GM23338 (cell line): ENCODE measurements at regions not wholly inside any gene's neighbourhood (a gene's known extent, or its start where the extent isn't known, plus 50 kb on each side); places are given as distances from the start of the nearest gene placed in this dataset.

Experiments
- EZH2 ChIP-seq: fragments of 200-600 bp; sonication (generic); IDR thresholded peaks from one replicate; pipeline ENCODE4 v1.8.0; 2017; ENCODE audit warnings: antibody characterized with exemption, mild to moderate bottlenecking, low read depth; ENCODE audit not compliant: unreplicated experiment
- NANOG ChIP-seq: IDR thresholded peaks from 2 replicates; pipeline ENCODE4 v1.6.1; 2016; ENCODE audit warnings: antibody characterized with exemption, borderline replicate concordance
- POLR2AphosphoS5 ChIP-seq: IDR thresholded peaks from 2 replicates; pipeline ENCODE4 v1.6.1; 2016; ENCODE audit warnings: antibody characterized with exemption, low read depth
- TF ChIP-seq, protein P1 (sequence below), 2 experiments: fragments of 200-600 bp in 1 of 2; sonication (generic) in 1 of 2; conservative IDR thresholded peaks; 2 replicates each; pipeline versions ENCODE4 v1.5.1 to v1.6.1; 2016 to 2017; ENCODE audit warnings: antibody characterized with exemption in 2 of 2, low read depth in 2 of 2, mild to moderate bottlenecking in 2 of 2, moderate library complexity in 1 of 2

DNA sequence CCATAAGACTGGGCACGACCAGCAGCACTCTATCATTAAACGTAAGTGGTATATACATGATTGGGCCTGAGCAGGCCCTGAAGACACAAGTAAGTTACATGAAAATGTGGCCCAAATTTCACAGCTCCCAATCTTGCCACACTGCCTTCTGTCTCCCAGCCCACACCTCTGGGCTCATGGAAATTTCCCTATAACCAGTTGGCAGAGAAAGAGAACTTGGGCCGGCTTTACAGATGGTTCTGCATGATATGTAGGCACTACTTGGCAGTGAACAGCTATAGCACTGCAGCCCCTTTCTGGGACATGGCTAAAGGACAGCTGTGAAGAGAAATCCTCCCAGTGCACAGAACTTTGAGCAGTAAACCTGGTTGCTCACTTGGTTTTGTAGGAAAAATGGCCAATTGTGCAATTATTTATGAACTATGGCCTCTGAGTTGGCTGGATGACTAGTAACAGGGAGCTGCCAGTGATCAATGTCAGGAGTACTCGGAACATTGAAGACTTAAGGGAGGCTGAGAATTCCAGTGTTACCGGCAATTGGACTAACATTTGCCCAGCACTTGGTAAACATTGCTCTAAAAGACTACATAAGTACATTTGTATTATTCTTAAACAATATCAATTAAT, 1006.6 kb upstream of the LRRN3 start:
- TF ChIP-seq, protein P1, sequence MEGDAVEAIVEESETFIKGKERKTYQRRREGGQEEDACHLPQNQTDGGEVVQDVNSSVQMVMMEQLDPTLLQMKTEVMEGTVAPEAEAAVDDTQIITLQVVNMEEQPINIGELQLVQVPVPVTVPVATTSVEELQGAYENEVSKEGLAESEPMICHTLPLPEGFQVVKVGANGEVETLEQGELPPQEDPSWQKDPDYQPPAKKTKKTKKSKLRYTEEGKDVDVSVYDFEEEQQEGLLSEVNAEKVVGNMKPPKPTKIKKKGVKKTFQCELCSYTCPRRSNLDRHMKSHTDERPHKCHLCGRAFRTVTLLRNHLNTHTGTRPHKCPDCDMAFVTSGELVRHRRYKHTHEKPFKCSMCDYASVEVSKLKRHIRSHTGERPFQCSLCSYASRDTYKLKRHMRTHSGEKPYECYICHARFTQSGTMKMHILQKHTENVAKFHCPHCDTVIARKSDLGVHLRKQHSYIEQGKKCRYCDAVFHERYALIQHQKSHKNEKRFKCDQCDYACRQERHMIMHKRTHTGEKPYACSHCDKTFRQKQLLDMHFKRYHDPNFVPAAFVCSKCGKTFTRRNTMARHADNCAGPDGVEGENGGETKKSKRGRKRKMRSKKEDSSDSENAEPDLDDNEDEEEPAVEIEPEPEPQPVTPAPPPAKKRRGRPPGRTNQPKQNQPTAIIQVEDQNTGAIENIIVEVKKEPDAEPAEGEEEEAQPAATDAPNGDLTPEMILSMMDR (conservative IDR thresholded peaks at IDR 0.05; ENCODE audit: low read depth in 2 of 2): no peak
- no peak for TF ChIP-seq NANOG
- TF ChIP-seq POLR2AphosphoS5: no peak
- no peak for TF ChIP-seq EZH2
